GM13977 (cell line): ENCODE measurements at regions not wholly inside any gene's neighbourhood (a gene's known extent, or its start where the extent isn't known, plus 50 kb on each side); places are given as distances from the start of the nearest gene placed in this dataset.
"Not testable (repeated sequence)": the region's sequence is repeated elsewhere in the genome, so short reads cannot be mapped to it uniquely, and the experiment has no call there.

Experiments
- DNase-seq: peaks from one replicate; pipeline ENCODE4 v3.0.0; 2012; ENCODE audit warnings: low spot score
- CTCF ChIP-seq: IDR thresholded peaks from 2 replicates; pipeline ENCODE4 v1.5.1; 2012; ENCODE audit warnings: mild to moderate bottlenecking, control low read depth; ENCODE audit not compliant: insufficient read depth; ENCODE audit errors: extremely low read depth, missing control alignments
- in situ Hi-C: fragments of 300-500 bp; cut with MboI; formaldehyde crosslinking; loops from one replicate; pipeline ENCODE4 v1.12.0; 2022; ENCODE audit warnings: low sequenced_read_pairs, low pct_unique_long_range_greater_than_20kb, mixed read lengths, inconsistent platforms; ENCODE audit not compliant: unreplicated experiment

GRCh38 chr16:88202207-88202745, 180.5 kb upstream of the ZNF469 start:
- TF ChIP-seq CTCF = no peak
- no peak for DNase-seq
- in situ Hi-C loops = no loop called here

DNA sequence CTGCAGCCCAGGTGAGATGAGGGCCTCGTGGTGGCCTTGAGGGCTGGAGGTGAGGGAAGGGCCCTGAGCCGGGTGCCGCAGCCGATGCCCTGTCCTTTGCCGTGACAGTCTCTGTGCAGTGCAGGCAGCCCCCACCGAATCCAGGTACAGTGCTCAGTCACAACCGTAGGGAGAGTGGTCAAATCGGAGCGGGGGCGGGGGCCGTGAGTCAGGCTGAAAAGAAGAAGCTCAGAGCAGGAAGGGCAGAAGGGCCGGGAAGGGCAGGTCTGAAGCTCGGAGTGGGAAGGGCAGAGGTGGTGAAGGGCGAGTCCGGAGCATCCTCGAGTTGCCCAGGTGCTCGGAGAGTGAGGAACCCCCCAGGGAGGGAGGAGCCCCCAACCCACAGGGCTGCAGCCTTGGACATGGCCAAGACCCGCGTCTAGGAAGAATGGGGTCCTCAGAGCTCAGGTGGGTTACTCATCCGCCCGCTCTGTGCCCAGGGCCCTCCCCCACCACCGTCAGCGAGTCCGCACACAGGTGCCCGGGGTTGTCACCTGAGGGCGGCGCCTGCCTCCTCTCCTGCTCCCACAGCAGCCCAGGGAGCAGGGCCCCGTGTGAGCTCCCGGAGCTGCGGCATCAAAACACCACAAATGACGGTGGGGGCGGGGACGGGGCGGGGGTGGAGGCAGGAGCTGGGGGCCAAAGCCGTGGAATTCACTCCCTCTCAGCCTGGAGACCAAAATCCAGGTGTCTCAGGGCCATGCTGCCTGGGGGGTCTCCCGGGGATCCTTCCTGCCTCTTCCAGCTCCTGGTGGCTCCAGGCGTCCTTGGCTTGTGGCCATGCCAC, 179.7 kb upstream of the ZNF469 start:
- in situ Hi-C loops = not testable (repeated sequence)

DNA sequence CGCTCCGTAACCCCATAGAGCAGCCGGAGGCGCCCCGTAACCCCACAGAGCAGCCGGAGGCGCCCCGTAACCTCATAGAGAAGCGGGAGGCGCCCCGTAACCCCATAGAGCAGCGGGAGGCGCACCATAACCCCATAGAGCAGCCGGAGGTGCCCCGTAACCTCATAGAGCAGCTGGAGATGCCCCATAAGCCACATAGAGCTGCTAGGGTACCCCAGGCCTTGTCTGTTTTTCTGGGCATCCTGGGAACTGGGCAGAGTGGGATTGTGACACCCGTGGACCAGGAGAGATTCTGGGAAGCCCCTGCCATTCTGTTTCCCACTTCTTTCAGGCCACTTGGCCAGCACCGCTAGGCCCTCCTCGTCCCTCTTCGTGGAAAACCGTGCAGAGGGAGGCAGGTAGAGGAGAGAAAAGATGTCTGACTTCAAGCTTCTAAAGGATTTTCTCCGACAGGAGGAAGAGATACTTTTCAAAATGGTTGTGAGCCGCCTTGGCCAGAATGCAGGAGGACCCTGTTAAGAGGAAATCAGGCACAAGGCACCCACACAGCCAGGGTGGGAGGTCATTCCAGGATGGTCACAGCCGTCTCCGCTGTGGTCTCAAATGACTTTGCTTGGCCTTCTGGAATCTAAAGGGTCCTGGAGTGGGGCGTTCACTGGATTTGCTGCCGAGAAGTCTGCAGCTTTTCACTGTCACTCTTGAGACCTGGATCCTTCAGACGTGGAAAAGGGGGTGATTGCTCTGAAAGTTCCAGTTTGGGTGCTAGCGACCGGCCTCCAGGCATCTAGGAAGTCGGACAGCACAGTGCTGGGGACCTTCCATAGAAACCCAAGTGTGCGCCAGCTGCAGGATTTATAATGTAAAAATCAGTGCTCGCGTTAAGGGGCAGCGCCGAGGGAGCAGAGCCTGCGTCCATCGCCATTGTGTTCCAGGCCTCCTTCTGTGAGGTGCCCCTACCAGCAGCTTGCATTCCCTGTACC, 178.3 kb upstream of the ZNF469 start:
- in situ Hi-C loops, DNase-seq: not testable (repeated sequence)

More for the DNA sequence above, 179.7 kb upstream of the ZNF469 start:
- DNase-seq = not testable (repeated sequence)

- DNase-seq, in situ Hi-C loops: not testable (repeated sequence)
Measured at GRCh38 chr16:88205482-88205881, 177.3 kb upstream of the ZNF469 start.

DNA sequence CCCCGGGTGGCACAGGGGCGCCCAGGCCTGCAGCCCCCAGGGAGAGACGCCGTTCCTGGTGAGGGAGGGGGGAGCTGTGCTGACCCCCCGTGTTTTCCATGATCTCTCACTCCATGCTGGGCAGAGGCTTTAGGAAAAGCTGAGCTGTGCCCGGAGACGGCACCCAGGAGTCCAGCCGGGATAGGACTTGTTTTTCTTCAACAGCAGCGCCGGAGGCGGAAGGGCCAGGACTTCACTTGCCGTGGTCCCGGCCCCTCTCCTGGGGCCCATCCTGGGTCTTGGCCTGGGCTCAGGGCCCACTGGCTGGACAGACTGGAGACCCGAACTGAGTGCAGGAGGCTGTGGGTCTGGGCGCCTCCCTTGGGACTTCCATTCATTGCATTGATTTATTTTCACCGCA, 176.8 kb upstream of the ZNF469 start:
- in situ Hi-C loops, DNase-seq: not testable (repeated sequence)

DNA sequence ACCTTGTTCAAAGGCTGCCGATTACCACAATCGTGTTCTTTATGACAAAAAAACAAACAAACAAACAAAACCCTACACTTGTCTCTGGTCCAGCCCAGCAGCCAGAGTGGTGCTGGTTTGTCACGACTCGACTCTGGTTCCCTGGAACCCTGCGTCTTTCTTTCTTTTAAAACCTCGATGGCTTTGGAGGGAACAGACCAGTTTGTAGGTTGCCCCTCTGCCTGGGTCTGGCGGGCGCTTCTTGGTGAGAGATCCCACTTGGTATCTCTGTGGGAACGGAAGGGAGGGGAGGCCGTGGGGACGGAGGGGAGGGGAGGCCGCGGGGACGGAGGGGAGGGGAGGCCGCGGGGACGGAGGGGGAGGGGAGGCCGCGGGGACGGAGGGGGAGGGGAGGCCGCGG, 176.2 kb upstream of the ZNF469 start:
- DNase-seq, in situ Hi-C loops: not testable (repeated sequence)

DNA sequence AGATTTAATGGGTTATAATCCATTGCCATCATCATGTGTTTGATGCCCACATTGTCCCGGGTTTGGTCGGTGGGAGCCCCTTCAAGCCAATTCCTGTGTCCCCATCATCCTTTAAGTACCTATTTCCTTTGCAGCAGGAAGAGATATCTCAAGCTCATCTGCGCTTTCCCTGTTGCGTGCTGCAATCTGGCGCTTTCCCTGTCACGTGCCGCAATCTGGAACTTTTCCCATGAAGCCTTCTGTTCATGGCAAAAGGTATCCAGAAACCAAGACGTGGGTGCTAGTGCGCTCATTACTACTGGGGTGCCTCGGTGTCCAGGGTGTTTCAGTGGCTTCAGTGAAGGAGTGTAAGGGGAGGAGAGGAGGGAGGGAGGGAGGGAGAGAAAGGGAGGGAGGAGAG, 174.6 kb upstream of the ZNF469 start:
- no peak for TF ChIP-seq CTCF
- DNase-seq = no peak
- in situ Hi-C loops = no loop called here

DNA sequence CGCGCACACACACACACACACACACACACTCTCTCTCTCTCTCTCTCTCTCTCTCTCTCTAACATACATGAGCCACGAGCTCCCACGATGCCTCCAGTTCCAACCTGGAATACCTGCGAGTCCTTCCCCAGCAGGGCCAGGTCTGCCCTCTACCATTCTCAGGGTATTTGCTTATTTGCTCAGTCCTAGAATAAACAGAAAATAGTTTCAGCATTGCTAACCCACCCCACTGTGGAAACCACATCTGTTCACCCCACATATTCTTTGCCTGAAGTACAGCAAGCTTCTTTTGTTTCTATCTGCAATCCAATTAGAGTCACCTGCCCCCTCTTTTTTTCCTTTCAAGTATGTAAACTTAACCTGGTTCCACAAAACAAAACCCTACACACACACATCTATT, 174.0 kb upstream of the ZNF469 start:
- in situ Hi-C loops, DNase-seq: not testable (repeated sequence)

DNA sequence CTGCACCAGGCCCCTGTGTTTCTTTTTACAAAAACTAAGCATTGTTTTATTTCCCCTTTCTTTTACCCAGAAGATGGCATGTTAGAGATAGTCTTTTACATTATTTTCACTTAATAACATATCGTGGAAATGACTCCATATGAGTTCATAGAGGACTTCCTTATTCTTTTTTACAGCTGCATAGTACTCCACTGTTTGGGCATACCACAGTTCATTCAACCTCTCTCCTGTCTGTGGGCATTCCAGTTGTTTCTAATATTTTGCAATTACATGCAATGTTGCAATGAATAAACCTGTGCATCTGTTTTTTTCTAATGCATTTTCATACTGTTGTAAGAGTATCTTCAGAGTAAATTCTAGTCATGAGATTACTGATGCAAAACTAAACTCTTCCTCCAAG, 173.2 kb upstream of the ZNF469 start:
- in situ Hi-C loops, DNase-seq: not testable (repeated sequence)

GRCh38 chr16:88213937-88214336, 168.8 kb upstream of the ZNF469 start:
- not testable (repeated sequence) for DNase-seq

DNA sequence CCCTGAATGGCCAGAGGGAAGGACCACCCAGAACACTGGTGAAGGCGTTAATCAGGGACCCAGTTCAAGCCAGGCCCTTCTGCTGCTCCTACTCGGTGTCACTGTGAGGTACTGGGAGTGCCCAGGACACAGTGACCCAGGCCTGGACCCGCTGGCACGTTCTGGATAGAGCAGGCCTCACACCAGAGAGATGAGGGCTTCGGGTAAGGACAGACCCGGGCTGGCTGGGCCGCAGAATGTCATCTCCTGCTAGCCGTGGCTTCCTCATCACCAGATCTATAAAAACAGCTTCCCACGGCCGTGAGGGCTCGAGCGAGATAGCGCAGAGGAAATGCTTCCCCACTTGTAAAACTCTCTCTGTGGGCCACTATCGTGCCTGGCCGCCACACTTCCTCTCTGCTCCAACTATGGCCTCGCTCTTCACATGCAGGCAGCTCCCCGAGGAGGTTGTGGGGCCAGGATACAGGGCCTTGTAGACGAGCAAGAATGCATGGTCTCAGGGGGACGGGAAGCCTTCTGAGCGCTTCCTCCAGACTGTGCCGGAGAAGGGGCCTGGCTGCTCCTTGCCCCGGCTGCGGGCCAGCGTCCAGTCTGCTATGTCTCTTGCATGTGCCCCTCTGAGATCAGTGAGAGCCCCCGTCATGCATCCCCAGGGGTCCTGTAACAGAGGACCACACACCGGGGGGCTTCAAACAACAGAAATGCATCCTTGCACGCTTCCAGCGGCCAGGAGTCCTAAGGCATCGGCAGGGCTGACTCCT, 161.6 kb upstream of the ZNF469 start:
- in situ Hi-C loops, DNase-seq: not testable (repeated sequence)

More at GRCh38 chr16:88213937-88214336, 168.8 kb upstream of the ZNF469 start:
- in situ Hi-C loops = not testable (repeated sequence)

DNA sequence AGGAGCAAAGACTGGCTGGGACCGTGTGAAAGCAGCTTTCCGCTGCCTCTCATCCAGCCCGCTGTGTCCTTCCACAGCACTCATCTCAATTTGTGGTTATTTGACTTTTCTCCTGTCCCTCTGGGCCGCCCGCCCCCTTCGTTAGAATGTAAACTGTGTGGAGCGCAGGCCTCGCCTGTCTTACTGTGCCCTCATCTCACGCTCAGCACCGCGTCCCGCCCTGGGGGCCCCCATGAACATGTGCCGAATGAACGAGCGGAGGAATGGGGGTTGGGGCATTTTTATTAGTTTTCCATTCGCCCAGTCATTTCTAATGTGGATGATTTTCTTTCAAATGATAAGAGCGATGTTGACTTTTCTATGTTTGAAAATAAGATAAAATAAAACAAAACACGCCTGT, 159.1 kb upstream of the ZNF469 start:
- in situ Hi-C loops, DNase-seq: not testable (repeated sequence)

DNA sequence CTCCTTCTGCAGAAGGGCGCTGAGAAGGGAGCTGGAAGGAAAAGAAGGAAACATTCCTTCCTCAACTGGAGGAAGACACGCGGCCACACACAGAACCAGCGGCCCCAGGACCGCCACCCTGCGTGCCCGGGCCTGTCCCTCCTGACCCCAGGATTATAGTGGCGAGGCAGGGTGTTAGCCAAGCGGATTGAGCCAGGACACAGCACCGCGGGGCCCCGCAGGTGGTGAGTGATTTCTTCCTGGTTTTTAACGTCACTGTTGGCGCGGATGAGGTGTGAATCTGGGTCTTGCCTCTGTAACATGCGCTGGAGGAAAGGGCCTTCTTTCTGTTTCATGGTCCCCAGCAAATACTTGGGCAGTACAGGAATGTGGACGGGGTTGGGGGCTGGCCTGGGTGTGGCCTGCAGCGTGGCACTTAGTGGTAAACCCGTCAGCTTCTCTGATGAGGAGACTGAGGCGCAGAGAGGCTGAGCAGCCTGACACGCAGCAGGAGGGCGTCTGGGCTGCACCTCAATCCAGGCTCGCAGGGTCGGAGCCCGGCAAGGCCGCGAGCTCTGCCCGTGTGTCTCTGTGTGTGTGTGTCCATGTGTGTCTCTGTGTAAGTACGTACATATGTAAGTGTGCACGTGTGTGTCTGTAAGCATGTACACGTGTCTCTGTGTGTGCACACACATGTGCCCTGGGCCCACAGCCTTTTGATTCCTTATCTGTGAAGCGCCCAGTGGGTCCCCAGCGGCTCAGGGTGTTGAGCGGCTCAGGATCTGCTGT, 158.4 kb upstream of the ZNF469 start:
- in situ Hi-C loops = not testable (repeated sequence)

More for the DNA sequence above, 158.4 kb upstream of the ZNF469 start:
- not testable (repeated sequence) for DNase-seq
